ENCODE measurements at regions not wholly inside any gene's neighbourhood (a gene's known extent, or its start where the extent isn't known, plus 50 kb on each side); places are given as distances from the start of the nearest gene placed in this dataset.

DNA sequence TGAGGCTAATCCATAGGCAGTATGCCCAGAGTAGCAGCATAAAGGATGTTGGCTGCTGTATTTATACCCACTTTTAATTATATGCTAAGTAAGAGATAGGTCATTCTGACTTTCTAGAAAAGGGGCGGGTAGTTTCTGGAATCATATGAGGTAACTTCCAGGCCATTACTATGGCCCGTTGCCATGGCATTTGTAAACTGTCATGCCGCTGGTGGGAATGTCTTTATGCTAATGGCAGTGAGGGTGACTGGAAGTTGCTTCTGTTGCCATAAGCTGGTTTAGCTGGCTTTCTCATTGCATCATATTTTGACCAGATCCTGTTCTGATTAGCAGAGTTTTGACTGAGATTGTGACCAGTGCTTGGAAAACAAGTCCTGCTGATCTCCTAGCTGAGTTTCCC, 929.6 kb upstream of the CDH8 start:
- FAIRE-seq: no peak

DNA sequence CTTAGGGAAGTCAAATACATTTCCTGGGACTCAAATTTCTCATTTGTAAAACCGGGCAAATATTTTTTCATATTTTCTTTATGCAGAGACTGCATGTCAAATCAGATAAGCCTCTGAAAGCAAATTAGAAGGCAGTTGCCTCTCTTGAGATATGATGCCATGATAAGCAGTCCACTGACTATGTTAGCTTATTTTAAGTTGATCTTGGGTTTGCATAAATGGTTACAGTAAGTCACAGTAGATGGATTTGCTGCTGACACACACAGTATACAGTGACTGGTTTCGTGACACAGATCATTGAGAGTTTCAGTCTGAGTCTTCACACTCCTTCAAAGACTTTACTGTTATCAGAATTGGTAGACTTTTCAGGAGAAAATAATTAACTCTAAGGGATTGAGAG, 927.6 kb upstream of the CDH8 start:
- DNase-seq (ENCODE audit: low spot score) (no peak), FAIRE-seq (no peak)

More for the DNA sequence above, 929.6 kb upstream of the CDH8 start:
- DNase-seq (ENCODE audit: low spot score): no peak

DNA sequence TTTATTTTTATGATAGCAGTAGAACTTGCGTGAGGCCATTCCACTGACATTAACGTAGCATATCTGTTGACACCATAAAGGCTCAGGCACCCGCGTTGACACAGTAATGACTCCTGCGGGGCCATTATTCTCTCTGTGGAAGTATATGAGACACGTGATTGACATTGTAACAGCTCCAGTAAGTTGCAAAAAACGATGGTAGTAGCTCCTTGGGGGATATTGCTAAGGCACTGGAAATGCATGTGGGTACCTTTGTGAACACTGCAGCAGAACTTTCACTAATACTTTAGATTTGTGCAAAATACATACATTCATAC, 918.8 kb upstream of the CDH8 start:
- DNase-seq (ENCODE audit: low spot score): no peak
- no peak for FAIRE-seq

DNA sequence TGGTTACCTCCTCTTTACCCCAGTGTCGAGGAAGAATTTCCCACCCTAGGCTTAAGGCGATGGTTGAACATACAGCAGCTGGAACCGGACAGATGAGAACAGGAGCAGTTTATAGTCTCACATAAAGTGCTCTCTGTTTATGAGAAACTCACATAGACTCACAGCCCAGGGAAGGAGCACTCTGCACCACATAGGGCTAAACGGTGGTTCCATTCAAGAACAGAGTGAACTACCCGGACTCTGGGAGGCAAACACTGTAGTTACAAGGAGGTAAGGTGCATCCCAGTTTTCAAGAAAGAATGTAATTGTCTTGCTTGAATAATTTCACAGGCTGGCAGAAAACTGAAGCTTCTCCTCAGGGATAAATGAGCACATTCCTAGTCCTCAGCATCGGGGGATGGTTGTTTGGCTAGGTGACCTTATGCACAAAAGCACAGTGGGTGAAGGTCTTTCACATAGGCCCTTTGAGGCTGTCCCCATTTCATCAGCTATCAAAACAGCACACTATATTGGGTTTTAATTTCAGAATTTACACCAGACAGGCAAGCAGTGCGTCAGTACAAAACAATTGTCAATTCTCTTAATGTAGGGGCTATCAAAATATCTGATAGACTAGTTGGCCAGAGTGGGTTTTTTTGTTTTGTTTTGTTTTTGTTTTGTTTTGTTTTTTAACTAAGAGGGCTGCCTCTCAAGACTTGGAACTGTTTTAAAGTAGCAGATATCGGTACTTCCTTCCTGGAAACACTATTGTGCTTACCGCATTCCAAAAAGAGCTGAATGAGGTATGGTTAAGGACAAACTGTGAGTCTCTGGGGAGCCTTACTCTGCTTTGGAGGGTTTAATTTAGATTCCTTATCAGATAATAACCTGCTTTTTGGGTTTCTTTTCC, 918.1 kb upstream of the CDH8 start:
- FAIRE-seq: no peak
- no peak for DNase-seq (ENCODE audit: low spot score)

DNA sequence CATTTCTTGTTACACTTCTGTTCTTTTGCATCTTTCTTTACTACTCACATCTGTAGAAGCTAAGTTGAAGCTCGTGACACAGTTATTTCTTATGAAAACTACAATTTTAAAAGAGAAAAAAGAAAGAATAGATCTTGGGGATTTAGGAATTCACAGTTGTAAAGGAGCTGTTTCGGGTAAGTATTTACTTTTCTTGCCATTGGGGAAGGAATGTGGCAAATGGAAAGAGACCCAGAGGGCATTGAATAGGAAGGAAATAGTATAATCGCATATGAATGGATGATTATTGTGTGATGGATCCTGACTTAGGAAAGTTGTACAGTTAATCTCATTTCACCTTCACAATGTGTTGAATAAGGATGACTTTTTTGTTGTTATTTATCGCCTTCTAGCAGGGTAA, 914.1 kb upstream of the CDH8 start:
- no peak for DNase-seq (ENCODE audit: low spot score)
- FAIRE-seq: no peak

DNA sequence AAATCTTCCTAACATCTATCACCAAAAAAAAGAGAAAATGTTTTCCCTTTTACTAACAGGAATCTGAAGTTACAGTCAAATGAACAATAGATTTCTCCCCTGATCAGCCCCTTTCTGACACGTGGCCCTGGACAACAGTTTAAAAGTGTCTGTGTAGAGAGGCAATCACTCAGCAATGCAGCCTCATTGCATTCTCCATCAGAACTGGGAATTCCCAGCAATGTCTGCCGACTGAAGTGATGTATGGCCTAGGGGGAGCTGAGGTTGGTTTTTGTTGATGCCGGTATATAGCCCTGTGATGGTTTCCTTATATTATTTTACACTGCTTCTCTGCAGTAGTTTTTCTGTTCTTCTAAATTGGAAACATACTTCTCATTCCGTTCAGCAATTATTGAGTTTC, 904.3 kb upstream of the CDH8 start:
- FAIRE-seq: no peak

DNA sequence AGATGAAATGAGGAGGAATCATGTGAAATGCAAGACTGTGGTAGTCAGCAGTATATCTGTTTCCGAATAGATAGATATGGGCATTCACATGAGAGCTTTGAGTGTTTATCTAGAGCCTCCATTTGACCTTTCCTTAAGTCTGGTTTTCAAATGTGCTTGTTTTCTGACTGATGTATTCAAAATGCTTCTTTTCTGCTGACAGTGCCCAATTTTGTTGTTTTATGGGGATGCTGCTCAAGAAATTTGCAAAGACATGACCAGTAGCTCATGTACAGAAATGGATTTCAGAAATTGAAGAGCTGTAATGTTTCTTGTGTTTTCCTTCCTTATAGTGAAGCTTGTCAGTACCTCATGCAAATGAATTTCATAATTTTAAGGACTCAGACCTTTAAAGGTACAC, 903.4 kb upstream of the CDH8 start:
- FAIRE-seq: no peak

More for the DNA sequence above, 904.3 kb upstream of the CDH8 start:
- DNase-seq (ENCODE audit: low spot score): no peak

DNA sequence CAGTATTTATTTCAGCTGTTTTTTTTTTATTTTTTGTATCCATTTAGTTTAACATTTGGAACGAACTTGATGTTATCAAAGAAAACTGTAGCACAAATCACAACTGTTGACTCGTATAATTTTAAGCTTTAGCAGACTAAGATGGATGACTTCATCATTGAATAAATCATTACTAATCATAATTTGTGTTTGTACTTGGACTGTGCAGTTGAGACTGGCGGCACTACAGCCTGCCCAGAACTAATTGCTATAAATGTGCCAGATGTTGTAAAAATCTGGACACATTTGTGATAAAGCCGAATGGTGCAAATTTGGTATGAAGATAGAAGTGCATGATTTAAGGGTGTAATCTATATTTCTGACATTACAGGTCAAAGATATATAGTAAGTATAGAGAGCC, 897.7 kb upstream of the CDH8 start:
- no peak for DNase-seq (ENCODE audit: low spot score)
- no peak for FAIRE-seq

More for the DNA sequence above, 903.4 kb upstream of the CDH8 start:
- no peak for DNase-seq (ENCODE audit: low spot score)

DNA sequence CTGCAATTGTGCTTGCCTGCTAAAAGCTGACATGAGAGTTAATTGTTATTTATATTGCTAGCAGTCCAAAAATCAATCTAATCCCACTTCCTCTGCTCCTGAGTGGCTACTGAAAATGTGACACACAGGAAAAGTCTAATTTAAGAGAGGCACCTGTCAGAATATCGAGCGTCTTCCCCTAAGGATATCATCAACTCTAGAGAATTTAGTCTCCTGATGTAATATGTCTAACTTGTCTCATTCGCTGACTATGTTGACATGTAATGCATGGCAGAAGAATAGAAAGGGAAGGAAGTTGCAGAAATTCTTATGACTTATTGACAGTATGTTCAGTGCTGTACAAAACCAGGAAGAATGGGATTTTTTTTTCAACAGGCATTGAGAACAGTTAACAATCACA, 893.4 kb upstream of the CDH8 start:
- FAIRE-seq (no peak), DNase-seq (ENCODE audit: low spot score) (no peak)

DNA sequence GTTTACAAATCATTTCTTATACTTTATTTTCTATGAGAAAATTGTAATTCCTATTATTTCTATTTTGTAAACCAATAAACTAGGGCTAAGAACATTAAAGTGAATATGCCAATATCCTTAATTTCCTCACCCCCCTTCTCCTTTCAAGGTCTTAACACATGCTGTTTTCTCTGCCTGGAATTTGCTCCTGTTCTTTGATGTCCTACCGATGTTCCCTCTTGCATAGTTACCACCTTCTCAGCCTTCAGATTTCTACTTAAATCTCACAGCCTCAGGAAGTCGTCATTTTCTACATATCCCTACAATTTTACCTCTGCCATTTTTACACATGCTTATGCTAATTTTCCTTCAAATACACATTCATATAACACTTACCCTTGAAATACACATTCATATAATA, 890.9 kb upstream of the CDH8 start:
- no peak for FAIRE-seq
- no peak for DNase-seq (ENCODE audit: low spot score)

DNA sequence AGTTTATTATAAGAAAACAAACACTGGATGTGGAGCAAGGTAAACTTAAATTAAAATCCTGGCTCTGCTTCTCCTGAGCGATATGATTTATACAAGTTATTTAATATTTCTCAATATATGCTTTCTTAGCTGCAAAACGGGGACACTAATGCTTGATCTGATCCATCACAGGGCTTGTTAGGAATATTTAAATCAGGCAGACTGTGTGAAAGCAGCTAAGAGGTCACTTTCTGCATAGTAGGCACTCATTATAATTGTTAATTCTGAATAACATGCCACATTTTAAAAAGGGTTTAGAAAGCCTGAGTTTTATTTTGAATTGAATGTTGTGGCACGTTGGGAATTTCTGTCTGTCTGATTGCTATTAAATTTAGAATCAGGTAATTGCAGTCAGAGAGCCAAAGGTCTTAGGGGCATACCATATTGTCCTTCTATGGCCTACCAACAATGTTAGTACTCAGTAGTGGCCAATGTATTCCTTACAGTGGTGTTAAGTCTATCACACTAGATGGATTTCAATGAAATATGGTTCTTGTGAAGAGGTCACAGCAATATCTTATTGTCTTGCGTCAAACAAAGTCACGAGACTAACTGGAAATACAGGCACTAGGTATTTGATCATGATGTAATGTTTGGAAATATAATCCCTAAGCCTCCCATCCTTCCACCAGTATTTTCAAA, 890.0 kb upstream of the CDH8 start:
- FAIRE-seq (no peak), DNase-seq (ENCODE audit: low spot score) (no peak)

DNA sequence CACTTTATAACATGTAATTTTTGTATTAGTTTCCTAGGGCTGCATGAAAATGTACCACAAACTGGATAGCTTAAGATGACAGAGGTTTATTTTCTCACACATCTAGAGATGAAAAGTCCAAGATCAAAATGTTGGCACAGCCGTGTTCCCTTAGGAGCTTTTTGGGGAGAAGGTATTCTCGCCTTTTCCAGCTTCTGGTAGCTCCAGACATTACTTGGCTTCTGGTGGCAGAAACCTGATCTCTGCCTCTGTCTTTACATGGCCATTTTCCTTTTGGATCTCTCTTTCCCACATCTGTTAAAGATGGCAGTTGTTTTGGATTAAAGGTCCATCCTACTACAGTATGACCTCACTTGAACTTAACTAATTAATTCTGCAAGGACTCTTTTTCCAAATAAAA, 885.7 kb upstream of the CDH8 start:
- FAIRE-seq (no peak), DNase-seq (ENCODE audit: low spot score) (no peak)

DNA sequence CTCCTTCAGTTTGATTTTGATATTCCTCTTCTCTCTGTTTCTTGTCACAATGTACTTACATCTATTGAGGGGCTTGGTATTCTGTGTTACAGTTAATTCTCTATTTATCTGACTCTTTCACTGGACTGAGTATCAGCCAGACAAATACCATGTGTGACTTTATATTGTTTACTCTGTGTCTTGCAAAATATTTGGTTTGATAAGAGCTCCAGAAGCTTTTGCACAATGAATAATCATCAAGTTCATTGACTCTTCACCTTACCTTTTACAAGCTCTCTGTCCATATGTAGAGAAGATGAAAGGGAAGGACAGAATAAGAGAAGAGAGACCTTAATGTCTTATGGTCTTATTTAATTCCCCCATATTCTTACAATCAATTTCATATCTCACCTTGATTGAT, 877.7 kb upstream of the CDH8 start:
- no peak for FAIRE-seq
- no peak for DNase-seq (ENCODE audit: low spot score)

DNA sequence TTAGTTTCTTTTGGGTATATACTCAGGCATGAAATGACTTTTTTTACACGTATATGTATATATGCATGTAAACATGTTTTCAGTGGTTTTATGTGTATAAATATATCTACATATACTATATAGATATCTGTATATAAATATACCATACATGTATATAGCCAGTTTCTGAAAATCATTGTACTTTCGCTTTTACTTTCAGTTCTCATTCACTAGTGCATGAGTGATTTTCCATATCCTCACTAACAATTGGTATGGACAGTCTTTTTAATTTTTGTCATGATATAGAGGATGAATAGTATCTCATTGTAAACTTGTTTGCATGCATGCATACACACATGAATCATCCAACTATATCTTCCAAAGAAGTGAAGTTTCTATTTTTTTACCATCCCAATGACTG, 877.1 kb upstream of the CDH8 start:
- DNase-seq (ENCODE audit: low spot score) (no peak), FAIRE-seq (no peak)

DNA sequence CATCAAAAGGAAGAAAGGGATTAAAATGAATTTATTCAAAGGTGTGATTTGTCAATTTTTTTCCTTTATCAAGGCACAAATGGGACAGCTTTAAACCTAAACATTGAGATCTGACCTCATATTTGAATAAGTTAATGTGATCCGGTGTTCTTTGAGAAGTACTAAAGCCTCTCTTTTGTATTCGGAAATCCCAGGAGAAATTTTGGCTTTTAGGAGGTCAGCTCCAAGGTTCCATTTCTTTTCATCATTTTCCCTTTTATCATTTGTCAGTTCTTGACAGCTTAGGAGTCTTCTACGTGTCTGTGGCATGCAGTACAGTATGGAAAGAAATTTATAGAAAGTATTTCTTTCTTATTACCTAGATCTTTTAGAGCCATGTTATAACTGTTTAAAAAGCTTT, 873.4 kb upstream of the CDH8 start:
- DNase-seq (ENCODE audit: low spot score): no peak

DNA sequence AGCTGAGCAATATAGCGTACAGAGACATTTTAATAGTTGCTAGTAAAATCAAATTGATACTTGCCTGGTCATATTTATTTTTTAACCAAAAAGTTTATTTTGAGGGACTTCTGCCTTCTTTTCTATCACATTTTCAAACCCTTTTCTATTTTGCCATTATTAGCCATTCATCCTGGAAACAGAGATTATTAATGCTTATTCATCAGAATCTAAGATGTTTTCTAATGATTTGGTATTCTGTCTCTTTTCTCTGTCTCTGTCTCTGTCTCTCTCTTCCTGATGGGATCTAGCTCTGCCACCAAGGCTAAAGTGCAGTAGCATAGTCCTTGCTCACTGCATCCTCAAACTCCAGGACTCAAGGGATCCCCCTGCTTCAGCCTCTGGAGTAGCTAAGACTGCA, 871.3 kb upstream of the CDH8 start:
- no peak for FAIRE-seq
- DNase-seq (ENCODE audit: low spot score): no peak

More for the DNA sequence above, 873.4 kb upstream of the CDH8 start:
- FAIRE-seq: no peak

DNA sequence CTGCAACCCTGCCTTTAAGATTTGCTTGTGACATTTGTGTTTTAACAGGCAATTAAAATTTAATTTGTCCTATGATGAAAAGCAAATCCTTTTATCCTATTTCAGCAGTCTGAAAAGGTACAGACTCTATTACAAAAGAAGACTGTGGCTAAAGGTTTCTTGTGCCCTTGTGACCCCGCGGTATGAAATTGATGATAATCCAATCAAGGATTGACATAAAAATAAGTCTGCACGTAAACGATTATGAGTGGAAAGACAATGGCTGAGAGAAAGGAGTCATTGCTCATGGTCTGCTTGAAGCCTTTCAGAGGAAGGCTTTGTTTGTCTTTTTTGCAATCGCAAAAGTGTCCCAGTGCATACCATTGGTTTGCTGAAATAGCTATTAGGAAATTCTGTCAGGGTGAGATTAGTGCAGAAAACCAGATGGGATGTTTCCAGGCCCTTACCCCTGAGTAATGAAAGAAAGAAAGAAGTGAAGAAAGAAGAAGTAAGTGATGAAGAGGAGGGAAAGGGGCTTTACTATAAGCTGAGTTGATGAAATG, 867.8 kb upstream of the CDH8 start:
- no peak for FAIRE-seq
- no peak for DNase-seq (ENCODE audit: low spot score)

DNA sequence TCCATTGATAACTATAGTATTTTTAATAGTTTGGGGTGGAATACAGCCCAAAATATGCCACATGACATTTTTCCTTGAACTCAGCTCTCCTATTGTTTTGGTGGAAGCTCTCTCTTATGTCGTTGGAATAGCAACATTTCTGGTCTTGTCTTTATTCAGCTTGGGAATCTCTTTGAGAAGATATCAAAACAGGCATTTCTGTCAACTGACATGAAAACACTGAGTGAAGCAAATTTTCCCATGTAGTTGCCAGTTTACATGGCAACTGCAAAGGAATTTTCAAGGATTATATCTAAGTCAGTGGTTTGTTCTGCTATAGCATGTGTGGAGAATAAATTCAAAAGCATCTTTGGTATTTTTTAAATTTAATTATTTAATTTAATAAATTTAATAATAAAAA, 863.5 kb upstream of the CDH8 start:
- no peak for DNase-seq (ENCODE audit: low spot score)
- FAIRE-seq: no peak

DNA sequence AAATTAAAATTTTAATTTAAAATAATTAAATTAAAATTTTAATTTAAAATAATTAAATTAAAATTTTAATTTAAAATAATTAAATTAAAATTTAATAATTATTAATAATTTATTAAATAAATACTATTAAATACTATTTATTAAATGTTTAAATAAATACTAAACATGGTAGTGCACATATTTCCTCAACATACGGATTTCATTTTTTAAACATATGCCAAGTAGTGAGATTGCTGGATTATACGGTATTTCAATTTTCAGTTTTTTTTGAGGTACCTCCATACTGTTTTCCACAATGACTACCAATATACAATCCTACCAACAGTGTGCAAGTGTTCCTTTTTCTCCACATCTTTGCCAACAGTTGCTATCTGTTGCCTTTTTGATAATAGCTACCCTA, 852.9 kb upstream of the CDH8 start:
- FAIRE-seq (peak; percentile 99), DNase-seq (ENCODE audit: low spot score) (no peak)

DNA sequence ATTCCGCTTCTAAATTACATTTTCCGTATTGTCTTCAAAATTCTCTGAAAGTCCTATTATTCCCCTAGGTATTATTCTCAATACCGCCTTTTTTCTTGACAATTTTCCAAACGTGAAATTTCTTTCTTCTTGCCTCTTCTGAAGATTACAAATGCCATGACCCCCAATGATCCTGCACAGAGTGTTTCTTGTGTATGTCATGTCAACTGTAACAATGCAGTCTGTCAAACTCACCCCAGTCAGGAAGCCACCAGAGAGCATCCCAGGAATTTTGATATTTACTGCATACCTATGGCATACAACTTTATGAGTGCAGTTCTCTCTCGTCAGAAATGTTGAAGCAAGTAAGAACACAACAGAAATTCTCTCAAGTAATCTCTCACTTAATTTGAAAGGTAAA, 847.3 kb upstream of the CDH8 start:
- FAIRE-seq (no peak), DNase-seq (ENCODE audit: low spot score) (no peak)

DNA sequence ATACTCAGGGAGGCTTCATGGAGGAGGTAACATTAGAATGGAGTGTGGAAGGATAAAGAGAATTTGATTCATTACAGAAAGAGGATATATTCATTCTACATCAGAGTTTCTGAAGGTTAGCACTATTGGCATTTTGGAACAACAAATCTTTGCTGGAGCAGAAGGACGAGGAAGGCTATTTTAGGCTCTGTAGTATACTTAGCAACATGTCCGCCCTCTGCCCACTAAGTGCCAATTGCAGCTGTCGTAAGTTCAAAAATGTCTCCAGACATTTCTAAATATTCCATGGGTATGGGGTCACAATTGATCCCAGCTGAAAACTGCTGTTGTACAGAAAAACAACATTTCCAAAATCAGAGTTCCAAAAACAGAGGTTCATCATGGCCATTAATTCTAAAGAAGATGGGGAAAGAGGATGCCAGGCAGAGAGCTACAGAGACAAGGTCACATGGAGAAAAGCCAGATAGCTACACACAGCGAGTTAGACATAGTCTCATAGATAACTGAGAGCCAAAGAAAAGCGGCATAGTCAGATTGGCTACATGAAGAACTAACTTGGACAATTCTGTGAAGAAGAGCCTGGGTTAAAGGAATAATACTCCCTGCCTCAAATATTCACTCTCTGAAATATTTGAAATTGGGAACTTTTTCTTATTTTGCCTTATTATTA, 846.4 kb upstream of the CDH8 start:
- DNase-seq (ENCODE audit: low spot score) (no peak), FAIRE-seq (no peak)

DNA sequence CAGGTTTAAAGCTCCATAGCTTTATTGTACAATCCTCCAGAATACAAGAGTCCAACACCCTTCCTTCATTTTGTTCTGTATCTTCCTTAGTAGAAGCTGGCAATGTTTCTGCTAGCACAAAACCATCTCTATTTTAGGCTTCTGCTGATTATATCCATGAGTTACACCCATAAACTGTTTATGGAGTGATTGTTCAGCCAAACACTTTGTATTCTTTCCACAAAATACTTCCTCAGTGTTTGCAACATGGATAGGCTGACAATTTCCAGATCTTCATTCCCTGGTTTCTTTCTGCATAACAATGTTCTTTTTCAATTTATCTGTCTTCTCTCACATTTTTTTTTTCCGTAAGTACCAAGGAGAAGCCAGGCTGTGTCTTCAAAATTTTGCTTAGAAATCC, 839.9 kb upstream of the CDH8 start:
- DNase-seq (ENCODE audit: low spot score) (no peak), FAIRE-seq (no peak)
